Astrocyte of the cerebellum (primary cell): ENCODE measurements at regions not wholly inside any gene's neighbourhood (a gene's known extent, or its start where the extent isn't known, plus 50 kb on each side); places are given as distances from the start of the nearest gene placed in this dataset.
"Not testable (repeated sequence)": the region's sequence is repeated elsewhere in the genome, so short reads cannot be mapped to it uniquely, and the experiment has no call there.

ENCODE experiments used
- DNase-seq: peaks from one replicate; pipeline ENCODE4 v3.0.0-alpha.2; 2011; ENCODE audit warnings: low read depth
- H3K4me3 ChIP-seq: 2 replicates; pipeline ENCODE4 v1.5.1; 2011; ENCODE audit warnings: mild to moderate bottlenecking, low read depth, low read length, moderate library complexity
- in situ Hi-C: cut with HindIII; loops from 2 replicates; pipeline ENCODE4 v1.10.0; 2017; ENCODE audit warnings: low sequenced_read_pairs
- TF ChIP-seq, protein P1 (sequence below): IDR thresholded peaks from 2 replicates; pipeline ENCODE4 v1.5.1; 2012; ENCODE audit warnings: low read length, low read depth, moderate library complexity, mild to moderate bottlenecking; ENCODE audit errors: missing control alignments

DNA sequence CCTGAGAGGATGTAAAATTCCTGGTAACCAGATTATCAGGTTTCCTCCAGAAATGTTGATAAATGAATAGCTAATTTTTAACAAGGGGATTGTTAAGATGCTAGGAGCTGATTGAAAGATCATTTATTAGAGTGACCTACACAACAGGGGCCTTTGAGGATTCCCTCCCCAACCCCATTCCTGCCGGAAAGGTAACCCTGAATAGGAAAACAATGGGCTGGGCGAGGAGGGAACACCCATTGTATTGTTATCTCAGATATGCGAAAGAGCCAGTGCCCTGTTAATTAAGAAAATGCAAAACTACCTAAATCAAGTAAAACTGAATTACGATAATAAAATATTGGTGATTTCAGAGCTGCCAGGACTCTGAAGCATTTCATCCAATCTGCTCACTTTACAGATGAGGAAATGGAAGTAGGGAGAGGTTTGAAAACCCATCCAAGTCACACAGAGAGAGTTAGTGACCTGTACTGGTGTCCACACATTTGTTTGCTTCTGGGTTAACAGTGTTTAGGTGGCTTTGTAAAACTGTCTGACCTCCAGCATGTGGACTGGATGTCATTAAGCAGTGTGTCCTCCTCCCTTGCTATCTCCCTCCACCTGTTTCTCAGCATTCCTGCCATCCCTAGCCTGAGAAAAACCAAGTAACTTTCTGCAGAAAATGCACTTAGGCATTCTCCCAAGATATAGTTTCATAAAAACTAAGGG is 214.8 kb downstream of the TTC6 start:
- H3K4me3 ChIP-seq: no peak overlapping the region
- TF ChIP-seq, protein P1, sequence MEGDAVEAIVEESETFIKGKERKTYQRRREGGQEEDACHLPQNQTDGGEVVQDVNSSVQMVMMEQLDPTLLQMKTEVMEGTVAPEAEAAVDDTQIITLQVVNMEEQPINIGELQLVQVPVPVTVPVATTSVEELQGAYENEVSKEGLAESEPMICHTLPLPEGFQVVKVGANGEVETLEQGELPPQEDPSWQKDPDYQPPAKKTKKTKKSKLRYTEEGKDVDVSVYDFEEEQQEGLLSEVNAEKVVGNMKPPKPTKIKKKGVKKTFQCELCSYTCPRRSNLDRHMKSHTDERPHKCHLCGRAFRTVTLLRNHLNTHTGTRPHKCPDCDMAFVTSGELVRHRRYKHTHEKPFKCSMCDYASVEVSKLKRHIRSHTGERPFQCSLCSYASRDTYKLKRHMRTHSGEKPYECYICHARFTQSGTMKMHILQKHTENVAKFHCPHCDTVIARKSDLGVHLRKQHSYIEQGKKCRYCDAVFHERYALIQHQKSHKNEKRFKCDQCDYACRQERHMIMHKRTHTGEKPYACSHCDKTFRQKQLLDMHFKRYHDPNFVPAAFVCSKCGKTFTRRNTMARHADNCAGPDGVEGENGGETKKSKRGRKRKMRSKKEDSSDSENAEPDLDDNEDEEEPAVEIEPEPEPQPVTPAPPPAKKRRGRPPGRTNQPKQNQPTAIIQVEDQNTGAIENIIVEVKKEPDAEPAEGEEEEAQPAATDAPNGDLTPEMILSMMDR: no peak
- DNase-seq: no peak
- in situ Hi-C loops: no loop called here

DNA sequence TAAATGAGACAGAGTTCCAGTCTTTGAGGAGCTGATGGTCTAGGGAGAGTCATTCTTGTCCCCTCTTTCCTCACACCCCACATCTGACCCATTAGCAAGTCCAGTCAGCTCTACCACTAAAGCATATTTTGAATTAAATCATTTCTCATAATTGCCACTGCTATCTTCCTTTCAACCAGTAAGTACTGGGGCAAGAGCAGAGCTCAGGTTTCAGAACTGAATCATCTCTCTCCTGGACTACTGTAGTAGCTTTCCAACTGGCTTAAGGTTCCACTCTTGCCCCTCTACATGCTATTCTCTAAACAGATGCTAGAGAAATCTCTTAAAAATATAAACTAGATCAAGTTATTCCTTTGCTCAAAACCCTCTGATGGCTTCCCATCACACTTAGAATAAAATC is 218.3 kb downstream of the TTC6 start:
- TF ChIP-seq, protein P1: no peak
- in situ Hi-C loops: no loop called here
- DNase-seq: no peak
- H3K4me3 ChIP-seq: no peak overlapping the region

DNA sequence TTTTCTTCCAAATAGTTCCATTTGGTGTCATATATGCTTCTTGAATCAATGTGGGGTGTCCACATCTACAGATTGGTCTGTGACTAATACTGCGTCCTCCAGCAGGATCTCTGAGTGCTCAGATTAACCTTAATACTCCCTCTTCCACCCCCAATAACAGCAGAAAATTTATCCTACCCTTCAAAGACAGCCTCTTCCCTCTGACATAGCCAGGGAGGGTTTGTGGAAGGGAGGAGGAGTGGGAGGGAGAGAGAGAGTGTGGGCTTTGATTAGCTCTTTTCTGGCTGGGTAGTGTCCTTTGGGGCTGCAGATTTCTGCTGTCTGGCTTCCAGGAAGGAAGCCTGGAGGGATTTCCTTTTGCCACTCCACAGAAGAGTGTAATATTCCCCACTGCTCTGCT is 220.7 kb downstream of the TTC6 start:
- TF ChIP-seq, protein P1: no peak
- H3K4me3 ChIP-seq: no peak overlapping the region
- DNase-seq: no peak
- in situ Hi-C loops: no loop called here

DNA sequence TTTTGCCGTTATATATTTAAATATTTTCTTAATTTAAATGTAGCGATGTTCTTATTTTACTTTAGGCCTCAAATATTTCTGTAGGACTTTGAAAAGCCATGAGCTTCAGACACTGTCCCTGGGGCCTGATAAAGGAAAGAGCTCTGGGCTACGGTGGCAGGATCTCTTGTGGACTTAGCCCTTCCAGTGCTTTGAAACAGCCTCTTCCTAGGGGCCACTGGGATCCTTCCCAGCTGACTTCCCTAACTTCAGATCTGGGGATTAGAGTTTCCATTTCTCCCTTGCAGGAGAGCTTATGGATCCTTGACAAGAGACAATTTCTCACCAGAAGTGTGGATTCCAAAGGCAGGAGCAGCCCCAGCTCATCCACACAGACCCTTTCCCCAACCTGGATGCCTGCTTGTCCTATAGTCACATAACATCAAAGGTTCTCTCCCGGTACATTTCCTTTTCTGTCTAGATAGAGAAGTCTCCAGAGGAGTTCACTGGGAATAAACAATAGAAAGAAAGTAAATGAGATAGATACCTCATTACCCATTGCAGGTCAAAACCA is 221.4 kb downstream of the TTC6 start:
- H3K4me3 ChIP-seq: no peak overlapping the region
- in situ Hi-C loops: no loop called here
- DNase-seq: no peak
- TF ChIP-seq, protein P1: no peak

DNA sequence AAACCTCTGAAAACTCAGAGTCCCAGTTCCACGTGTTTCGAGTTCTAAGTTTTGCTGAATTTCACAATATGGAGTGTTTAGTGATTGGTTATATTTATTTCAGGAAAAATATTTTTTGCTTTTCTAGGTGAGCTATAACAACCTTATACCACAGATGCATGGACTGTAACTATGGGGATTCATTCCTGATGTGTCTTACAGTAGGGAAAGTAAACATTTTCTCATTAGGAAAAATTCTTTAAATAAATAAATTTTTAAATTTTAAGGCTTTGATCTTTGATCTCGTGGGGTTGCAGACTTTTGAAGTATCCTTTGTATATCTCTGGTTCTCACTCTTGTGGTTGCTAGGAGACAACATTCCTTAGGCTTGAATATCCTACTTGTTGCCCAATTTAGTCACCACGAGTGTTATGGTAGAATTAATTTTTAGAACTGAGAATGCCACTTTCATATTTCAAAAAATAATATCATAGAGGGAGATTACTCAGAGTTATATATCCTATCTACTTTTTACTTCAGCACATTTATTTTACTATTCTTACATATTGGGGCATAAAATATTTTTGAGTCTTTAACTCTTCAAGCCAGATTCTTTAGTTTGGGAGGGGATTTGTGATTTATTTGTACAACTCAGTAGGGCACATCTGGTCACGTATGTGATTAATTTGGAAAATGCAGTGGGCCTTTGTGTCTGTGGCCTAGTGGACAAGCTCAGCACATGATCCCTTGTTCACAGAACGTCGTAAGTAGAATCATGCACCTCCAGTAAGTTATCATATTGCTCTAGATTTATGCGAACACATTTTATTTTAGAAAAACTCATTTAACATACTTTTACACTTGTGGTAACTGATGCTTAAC is 224.0 kb downstream of the TTC6 start:
- in situ Hi-C loops: no loop called here
- H3K4me3 ChIP-seq: no peak overlapping the region
- TF ChIP-seq, protein P1: no peak
- DNase-seq: peak; percentile 60

DNA sequence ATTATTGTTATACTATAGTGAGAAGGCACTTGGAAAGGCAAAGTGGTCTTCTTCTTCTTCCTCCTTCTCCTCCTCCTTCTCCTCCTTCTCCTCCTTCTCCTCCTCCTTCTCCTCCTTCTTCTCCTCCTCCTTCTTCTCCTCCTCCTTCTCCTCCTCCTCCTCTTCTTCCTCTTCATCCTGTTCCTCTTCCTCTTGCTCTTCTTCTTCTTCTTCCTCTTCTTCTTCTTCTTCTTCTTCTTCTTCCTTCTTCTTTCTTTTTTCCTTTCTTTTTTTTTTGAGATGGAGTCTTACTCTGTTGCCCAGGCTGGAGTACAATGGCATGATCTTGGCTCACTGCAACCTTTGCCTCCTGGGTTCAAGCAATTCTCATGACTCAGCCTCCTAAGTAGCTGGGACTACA is 225.4 kb downstream of the TTC6 start:
- H3K4me3 ChIP-seq, in situ Hi-C loops, DNase-seq: not testable (repeated sequence)
